GM12872 (cell line): ENCODE measurements at regions not wholly inside any gene's neighbourhood (a gene's known extent, or its start where the extent isn't known, plus 50 kb on each side); places are given as distances from the start of the nearest gene placed in this dataset.
A peak's percentile ranks its signal among the peaks of the same experiment; 100 is the strongest.

Source experiments
- CTCF ChIP-seq: IDR thresholded peaks from 3 replicates; pipeline ENCODE4 v1.5.1; 2011; ENCODE audit warnings: low read depth, mild to moderate bottlenecking, low read length, moderate library complexity; ENCODE audit not compliant: insufficient read depth

- no peak for TF ChIP-seq CTCF
These were observed 176.9 kb upstream of the ARSJ start for GRCh38 chr4:114156371-114156770.

- no peak; the same call in 2 of the 3 replicates for TF ChIP-seq CTCF
These were observed 182.4 kb upstream of the ARSJ start for GRCh38 chr4:114161809-114162208.

GRCh38 chr4:114163051-114163450, 183.6 kb upstream of the ARSJ start:
- TF ChIP-seq CTCF: no peak

- TF ChIP-seq CTCF: no peak
These were observed 194.5 kb upstream of the ARSJ start for GRCh38 chr4:114173968-114174367.

- TF ChIP-seq CTCF: no peak
These were observed 198.2 kb upstream of the ARSJ start for GRCh38 chr4:114177628-114178027.

GRCh38 chr4:114178392-114178791, 198.9 kb upstream of the ARSJ start:
- no peak for TF ChIP-seq CTCF

GRCh38 chr4:114180481-114180880, 201.0 kb upstream of the ARSJ start:
- peak; percentile 52 for TF ChIP-seq CTCF

- TF ChIP-seq CTCF: no peak
These were observed 205.5 kb upstream of the ARSJ start for GRCh38 chr4:114184901-114185300.
